IMR-90 (cell line): ENCODE measurements at regions not wholly inside any gene's neighbourhood (a gene's known extent, or its start where the extent isn't known, plus 50 kb on each side); places are given as distances from the start of the nearest gene placed in this dataset.

ENCODE experiments used
- ATAC-seq: fragments of 200-7000 bp; cut with Tn5 transposase; 2 replicates; pipeline ENCODE4 v1.9.1; 2020; ENCODE audit warnings: low read depth, mild to moderate bottlenecking, moderate library complexity
- BruUV-seq: library from RNA; stranded (reverse); fragments of 400-500 nt; replicated peaks from 2 replicates; lab custom pipeline; 2021; lab: Mats Ljungman, UMichigan
- CTCF ChIA-PET: fragments of 300-600 bp; formaldehyde crosslinking; extraction: SDS; loops from one replicate; lab custom pipeline; 2021; ENCODE audit warnings: antibody characterized with exemption; lab: Yijun Ruan, JAX
- POLR2A ChIA-PET: fragments of 300-600 bp; sonication (Branson Sonifier 250); formaldehyde crosslinking; loops from one replicate; lab custom pipeline; 2022; ENCODE audit warnings: antibody characterized with exemption; ENCODE audit not compliant: unreplicated experiment; lab: Charles Lee
- DNase-seq: peaks from one replicate; pipeline ENCODE4 v3.0.0; 2013
- H2AFZ ChIP-seq: replicated peaks from 2 replicates; pipeline ENCODE3; 2013; ENCODE audit warnings: low read length, mild to moderate bottlenecking; ENCODE audit not compliant: poor library complexity
- H2AK5ac ChIP-seq: 2 replicates; pipeline ENCODE4 v1.6.1; 2013; ENCODE audit warnings: low read depth, low read length, inconsistent platforms
- H2AK9ac ChIP-seq: replicated peaks from 2 replicates; pipeline ENCODE3; 2013; ENCODE audit warnings: mild to moderate bottlenecking, low read depth, low read length, moderate library complexity; ENCODE audit not compliant: poor library complexity
- H2BK120ac ChIP-seq: 2 replicates; pipeline ENCODE4 v1.6.1; 2013; ENCODE audit warnings: low read depth, low read length, inconsistent platforms
- H2BK15ac ChIP-seq: 3 replicates; pipeline ENCODE4 v1.6.1; 2013; ENCODE audit warnings: low read depth, low read length, inconsistent platforms
- H2BK20ac ChIP-seq: 2 replicates; pipeline ENCODE4 v1.6.1; 2013; ENCODE audit warnings: low read depth, mild to moderate bottlenecking, inconsistent platforms, low read length, moderate library complexity
- H2BK5ac ChIP-seq: 2 replicates; pipeline ENCODE4 v1.6.1; 2013; ENCODE audit warnings: mild to moderate bottlenecking, low read depth, low read length, inconsistent platforms; ENCODE audit not compliant: poor library complexity, severe bottlenecking
- H3K14ac ChIP-seq: replicated peaks from 2 replicates; pipeline ENCODE4 v1.6.1; 2013; ENCODE audit warnings: low read depth, low read length, inconsistent platforms
- H3K18ac ChIP-seq: 2 replicates; pipeline ENCODE4 v1.6.1; 2013; ENCODE audit warnings: low read depth, low read length, control low read depth
- H3K23ac ChIP-seq: 2 replicates; pipeline ENCODE4 v1.6.1; 2013; ENCODE audit warnings: low read depth, low read length, inconsistent platforms
- H3K27ac ChIP-seq: 2 replicates; pipeline ENCODE4 v1.5.1; 2013; ENCODE audit warnings: mild to moderate bottlenecking, control low read depth, low read length; ENCODE audit not compliant: insufficient read depth
- H3K27me3 ChIP-seq: 2 replicates; pipeline ENCODE4 v1.6.1; 2013; ENCODE audit warnings: low read length; ENCODE audit not compliant: control insufficient read depth, insufficient read depth
- H3K36me3 ChIP-seq: 2 replicates; pipeline ENCODE4 v1.6.1; 2013; ENCODE audit warnings: low read length, mixed read lengths; ENCODE audit not compliant: control insufficient read depth, insufficient read depth
- H3K4ac ChIP-seq: 2 replicates; pipeline ENCODE4 v1.6.1; 2013; ENCODE audit warnings: low read depth, low read length, inconsistent platforms
- H3K4me1 ChIP-seq: 2 replicates; pipeline ENCODE4 v1.6.1; 2013; ENCODE audit warnings: low read length, mixed read lengths; ENCODE audit not compliant: control insufficient read depth, insufficient read depth
- H3K4me2 ChIP-seq: 2 replicates; pipeline ENCODE4 v1.6.1; 2013; ENCODE audit warnings: low read depth, mild to moderate bottlenecking, control low read depth, low read length, moderate library complexity
- H3K4me3 ChIP-seq: 2 replicates; pipeline ENCODE4 v1.5.1; 2013; ENCODE audit warnings: low read depth, mild to moderate bottlenecking, control low read depth, low read length, moderate library complexity; ENCODE audit not compliant: insufficient read depth
- H3K56ac ChIP-seq: 2 replicates; pipeline ENCODE4 v1.6.1; 2013; ENCODE audit warnings: low read length, inconsistent platforms; ENCODE audit not compliant: insufficient read depth; ENCODE audit errors: extremely low read depth
- H3K79me1 ChIP-seq, 2 experiments: 2 replicates each; pipeline ENCODE4 v1.6.1; 2013; ENCODE audit warnings: low read length in 2 of 2, inconsistent platforms in 1 of 2, low read depth in 1 of 2
- H3K9ac ChIP-seq: 2 replicates; pipeline ENCODE4 v1.6.1; 2013; ENCODE audit warnings: low read depth, low read length, control low read depth
- H3K9me1 ChIP-seq: 2 replicates; pipeline ENCODE4 v1.6.1; 2013; ENCODE audit warnings: low read length, inconsistent platforms; ENCODE audit not compliant: insufficient read depth
- H3K9me3 ChIP-seq: 2 replicates; pipeline ENCODE4 v1.6.1; 2013; ENCODE audit warnings: low read length; ENCODE audit not compliant: control insufficient read depth, insufficient read depth
- H4K20me1 ChIP-seq: 2 replicates; pipeline ENCODE4 v1.6.1; 2013; ENCODE audit warnings: low read length, inconsistent platforms; ENCODE audit not compliant: insufficient read depth
- H4K5ac ChIP-seq: 2 replicates; pipeline ENCODE4 v1.6.1; 2013; ENCODE audit warnings: mild to moderate bottlenecking, low read depth, low read length, control low read depth
- H4K8ac ChIP-seq, 2 experiments: 2 replicates each; pipeline ENCODE4 v1.6.1; 2013; ENCODE audit warnings: low read depth in 2 of 2, low read length in 2 of 2, control low read depth in 1 of 2, inconsistent platforms in 1 of 2
- H4K91ac ChIP-seq: 2 replicates; pipeline ENCODE4 v1.6.1; 2013; ENCODE audit warnings: low read depth, low read length, inconsistent platforms; ENCODE audit not compliant: insufficient read depth
- ELK1 ChIP-seq: fragments of 150-350 bp; IDR thresholded peaks from 2 replicates; pipeline ENCODE4 v1.6.1; 2016; ENCODE audit warnings: low read depth, mild to moderate bottlenecking, low read length, moderate library complexity, borderline replicate concordance
- FOS ChIP-seq: fragments of 150-350 bp; IDR thresholded peaks from 2 replicates; pipeline ENCODE4 v1.6.1; 2016; ENCODE audit warnings: low read depth, low read length
- MXI1 ChIP-seq: IDR thresholded peaks from 2 replicates; pipeline ENCODE4 v1.6.1; 2012; ENCODE audit warnings: low read depth, mild to moderate bottlenecking, low read length, moderate library complexity, borderline replicate concordance
- RAD21 ChIP-seq: IDR thresholded peaks from 2 replicates; pipeline ENCODE4 v1.6.1; 2012; ENCODE audit warnings: low read length, improper control_type of control experiment
- SMC3 ChIP-seq: fragments of 150-350 bp; IDR thresholded peaks from 2 replicates; pipeline ENCODE4 v1.6.1; 2016; ENCODE audit warnings: low read depth, mild to moderate bottlenecking, antibody characterized with exemption, low read length, moderate library complexity
- WGBS, 2 experiments: methylation state at CpG; one replicate each; pipeline versions ENCODE4 v1.1.5 to v1.1.7; 2013; ENCODE audit warnings: missing lambda C conversion rate in 2 of 2; ENCODE audit not compliant: insufficient read length in 1 of 2; ENCODE audit errors: extremely low coverage in 2 of 2; 5-methylcytosine and 5-hydroxymethylcytosine counted together
- dilution Hi-C: fragments of 300-500 bp; cut with HindIII; formaldehyde crosslinking; loops from one replicate; pipeline ENCODE4 v1.14.3; 2018; ENCODE audit warnings: low sequenced_read_pairs; ENCODE audit not compliant: unreplicated experiment
- in situ Hi-C: fragments of 300-500 bp; cut with MboI; formaldehyde crosslinking; loops from 3 replicates; pipeline ENCODE4 v1.14.3; 2019; ENCODE audit warnings: low sequenced_read_pairs, inconsistent platforms, mixed read lengths
- intact Hi-C: fragments of 100-400 bp; cut with micrococcal nuclease; formaldehyde crosslinking; loops from 2 replicates; pipeline ENCODE4 v1.10.0; 2022

GRCh38 chr20:12838261-12838866 is 170.4 kb upstream of the SPTLC3 start:
- intact Hi-C loops (no loop called here), dilution Hi-C loops (no loop called here), in situ Hi-C loops (no loop called here)
- no peak overlapping the region for H2AK9ac ChIP-seq
- no CpG with 5 or more reads among the region's 3 CpGs for WGBS, 2 experiments
- no peak overlapping the region for H3K4me3 ChIP-seq
- TF ChIP-seq MXI1 (no peak), SMC3 (no peak), ELK1 (no peak), FOS (no peak), RAD21 (no peak)
- no peak overlapping the region for H3K23ac ChIP-seq
- no peaks in the 10 kb centered on the region for H4K20me1 ChIP-seq
- no peak overlapping the region for H2BK120ac ChIP-seq
- no peaks in the 10 kb centered on the region; the same call in 1 of the 2 replicates for H3K9me3 ChIP-seq
- no peak overlapping the region for H3K14ac ChIP-seq
- ChIA-PET POLR2A (no interaction called here), CTCF (no interaction called here)
- H3K79me1 ChIP-seq = no peaks in the 10 kb centered on the region
- H3K56ac ChIP-seq = no peak overlapping the region
- no peaks in the 10 kb centered on the region for H3K4me1 ChIP-seq
- no peaks in the 10 kb centered on the region for H3K27me3 ChIP-seq
- H4K5ac ChIP-seq = no peak overlapping the region
- peak overlapping the region; percentile 56 for H2AFZ ChIP-seq
- no peak overlapping the region for H4K91ac ChIP-seq
- no peak overlapping the region for H3K4me2 ChIP-seq
- no TSS peak for BruUV-seq
- H3K4ac ChIP-seq = no peak overlapping the region
- H3K27ac ChIP-seq = no peak overlapping the region
- no peaks in the 10 kb centered on the region for H3K36me3 ChIP-seq
- H2AK5ac ChIP-seq = no peak overlapping the region
- no peak overlapping the region for H2BK20ac ChIP-seq
- H3K9me1 ChIP-seq = no peaks in the 10 kb centered on the region
- no peak overlapping the region for H2BK15ac ChIP-seq
- no peak overlapping the region for H3K18ac ChIP-seq
- no peak for DNase-seq
- H3K9ac ChIP-seq = no peak overlapping the region
- ATAC-seq = no peak
- no peak overlapping the region for H4K8ac ChIP-seq
- H2BK5ac ChIP-seq = no peak overlapping the region
